ENCODE measurements at regions not wholly inside any gene's neighbourhood (a gene's known extent, or its start where the extent isn't known, plus 50 kb on each side); places are given as distances from the start of the nearest gene placed in this dataset.
"Not testable (repeated sequence)": the region's sequence is repeated elsewhere in the genome, so short reads cannot be mapped to it uniquely, and the experiment has no call there.

DNA sequence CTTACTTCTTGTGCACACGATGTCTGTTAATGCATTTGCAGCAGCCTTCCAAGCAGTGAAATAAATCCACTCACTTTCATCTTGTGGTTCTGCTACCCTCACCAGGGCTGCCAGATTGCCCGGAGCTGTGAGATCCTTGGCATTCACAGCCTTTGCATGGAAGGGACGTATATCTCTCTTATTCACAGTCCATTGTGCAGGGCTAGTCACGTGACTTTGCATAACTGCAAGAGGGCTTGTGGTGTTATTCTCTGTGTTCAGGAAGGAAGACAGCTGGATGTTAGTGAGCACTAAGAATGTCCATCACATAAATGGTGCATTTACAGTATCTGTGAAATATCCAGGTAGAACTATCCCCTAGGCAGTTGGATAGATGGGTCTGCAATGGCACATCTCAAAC lies 96.5 kb upstream of the BEND4 start:
- TF ChIP-seq, protein P1, sequence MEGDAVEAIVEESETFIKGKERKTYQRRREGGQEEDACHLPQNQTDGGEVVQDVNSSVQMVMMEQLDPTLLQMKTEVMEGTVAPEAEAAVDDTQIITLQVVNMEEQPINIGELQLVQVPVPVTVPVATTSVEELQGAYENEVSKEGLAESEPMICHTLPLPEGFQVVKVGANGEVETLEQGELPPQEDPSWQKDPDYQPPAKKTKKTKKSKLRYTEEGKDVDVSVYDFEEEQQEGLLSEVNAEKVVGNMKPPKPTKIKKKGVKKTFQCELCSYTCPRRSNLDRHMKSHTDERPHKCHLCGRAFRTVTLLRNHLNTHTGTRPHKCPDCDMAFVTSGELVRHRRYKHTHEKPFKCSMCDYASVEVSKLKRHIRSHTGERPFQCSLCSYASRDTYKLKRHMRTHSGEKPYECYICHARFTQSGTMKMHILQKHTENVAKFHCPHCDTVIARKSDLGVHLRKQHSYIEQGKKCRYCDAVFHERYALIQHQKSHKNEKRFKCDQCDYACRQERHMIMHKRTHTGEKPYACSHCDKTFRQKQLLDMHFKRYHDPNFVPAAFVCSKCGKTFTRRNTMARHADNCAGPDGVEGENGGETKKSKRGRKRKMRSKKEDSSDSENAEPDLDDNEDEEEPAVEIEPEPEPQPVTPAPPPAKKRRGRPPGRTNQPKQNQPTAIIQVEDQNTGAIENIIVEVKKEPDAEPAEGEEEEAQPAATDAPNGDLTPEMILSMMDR (IDR thresholded peaks at IDR 0.05; ENCODE audit: insufficient read depth, missing control alignments) = no peak
- FAIRE-seq (no peak), DNase-seq (ENCODE audit: insufficient read length, low spot score) (no peak)

- FAIRE-seq = no peak
- no peak for DNase-seq (ENCODE audit: insufficient read length, low spot score)
- TF ChIP-seq, protein P1 (IDR thresholded peaks at IDR 0.05; ENCODE audit: insufficient read depth, missing control alignments) = no peak
Measured at GRCh38 chr4:42252315-42252714, 99.9 kb upstream of the BEND4 start.

DNA sequence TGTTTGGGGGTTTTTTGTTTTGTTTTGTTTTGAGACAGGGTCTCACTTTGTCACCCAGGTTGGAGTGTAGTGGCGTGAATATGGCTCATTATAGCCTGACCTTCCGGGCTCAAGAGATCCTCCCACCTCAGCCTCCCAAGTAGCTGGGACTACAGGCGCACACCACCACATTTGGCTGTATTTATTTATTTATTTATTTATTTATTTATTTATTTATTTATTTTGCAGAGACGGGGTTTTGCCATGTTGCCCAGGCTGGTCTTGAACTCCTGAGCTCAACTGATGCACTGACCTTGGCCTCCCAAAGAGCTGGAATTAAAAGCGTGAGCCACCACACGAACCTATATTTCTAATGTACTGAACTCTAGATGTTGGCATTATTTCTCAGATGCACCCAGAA lies 105.2 kb upstream of the BEND4 start:
- FAIRE-seq; DNase-seq (ENCODE audit: insufficient read length, low spot score): not testable (repeated sequence)

DNA sequence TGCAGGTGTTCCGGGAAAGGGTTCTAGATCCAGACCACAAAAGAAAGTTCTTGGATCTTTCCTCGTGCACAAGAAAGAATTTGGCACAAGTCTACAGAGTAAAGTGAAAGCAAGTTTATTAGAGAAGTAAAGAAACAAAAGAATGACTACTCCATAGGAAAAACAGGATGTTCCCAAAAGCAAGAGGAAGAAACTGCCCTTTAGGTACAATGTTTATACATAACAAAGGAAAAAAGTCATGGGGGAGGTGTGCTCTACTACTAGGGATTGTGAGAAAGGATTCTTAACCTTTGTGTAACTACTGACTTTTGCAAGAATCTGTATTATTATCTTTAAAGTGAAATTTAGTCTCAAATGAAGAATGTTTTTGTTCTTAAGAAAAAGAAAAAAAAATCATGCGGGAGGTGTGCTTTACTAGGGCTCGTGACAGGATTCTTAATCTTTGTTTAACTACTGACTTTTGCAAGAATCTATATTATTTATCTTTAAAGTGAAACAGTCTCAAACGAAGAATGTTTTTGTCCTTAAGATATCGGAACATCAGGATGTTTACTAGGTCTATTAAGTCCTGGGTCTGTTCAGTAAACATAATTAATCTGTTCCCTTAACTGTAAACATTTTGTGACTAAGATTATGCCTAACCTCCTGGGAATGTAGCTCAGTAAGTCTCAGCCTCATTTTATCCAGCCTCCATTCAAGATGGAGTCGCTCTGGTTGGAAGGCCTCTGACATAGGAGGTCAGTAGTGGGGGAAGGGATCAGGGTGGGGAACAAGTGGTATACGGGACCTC lies 110.4 kb upstream of the BEND4 start:
- no peak for FAIRE-seq
- TF ChIP-seq, protein P1 (IDR thresholded peaks at IDR 0.05; ENCODE audit: insufficient read depth, missing control alignments) = no peak

DNA sequence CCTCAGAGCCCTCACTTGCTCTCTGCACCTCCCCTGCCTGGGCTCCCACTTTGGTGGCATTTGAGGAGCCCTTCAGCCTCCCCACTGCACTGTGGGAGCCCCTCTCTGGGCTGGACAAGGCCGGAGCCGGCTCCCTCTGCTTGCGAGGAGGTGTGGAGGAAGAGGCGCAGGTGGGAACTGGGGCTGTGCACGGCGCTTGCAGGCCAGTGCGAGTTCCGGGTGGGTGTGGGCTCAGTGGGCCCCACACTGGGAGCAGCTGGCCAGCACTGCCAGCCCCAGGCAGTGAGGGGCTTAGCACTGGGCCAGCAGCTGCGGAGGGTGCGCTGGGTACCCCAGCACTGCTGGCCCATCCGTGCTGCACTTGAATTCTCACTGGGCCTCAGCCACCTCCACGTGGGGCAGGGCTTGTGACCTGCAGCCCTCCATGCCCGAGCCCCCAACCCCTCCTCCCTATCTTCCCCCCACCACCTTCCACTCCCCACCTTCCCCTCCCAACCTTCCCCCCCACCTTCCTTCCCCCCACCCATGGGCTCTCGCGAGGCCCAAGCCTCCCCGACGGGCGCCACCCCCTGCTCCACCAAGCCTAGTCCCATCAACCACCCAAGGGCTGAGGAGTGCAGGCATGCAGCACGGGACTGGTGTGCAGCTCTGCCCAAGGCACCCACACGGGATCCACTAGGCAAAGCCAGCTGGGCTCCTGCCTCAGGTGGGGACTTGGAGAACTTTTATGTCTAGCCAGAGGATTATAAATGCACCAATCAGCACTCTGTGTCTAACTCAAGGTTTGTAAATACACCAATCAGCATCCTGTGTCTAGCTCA lies 113.5 kb upstream of the BEND4 start:
- TF ChIP-seq, protein P1 (IDR thresholded peaks at IDR 0.05; ENCODE audit: insufficient read depth, missing control alignments) = no peak
- DNase-seq (ENCODE audit: insufficient read length, low spot score) (no peak), FAIRE-seq (no peak)

More for the DNA sequence above, 110.4 kb upstream of the BEND4 start:
- no peak for DNase-seq (ENCODE audit: insufficient read length, low spot score)

DNA sequence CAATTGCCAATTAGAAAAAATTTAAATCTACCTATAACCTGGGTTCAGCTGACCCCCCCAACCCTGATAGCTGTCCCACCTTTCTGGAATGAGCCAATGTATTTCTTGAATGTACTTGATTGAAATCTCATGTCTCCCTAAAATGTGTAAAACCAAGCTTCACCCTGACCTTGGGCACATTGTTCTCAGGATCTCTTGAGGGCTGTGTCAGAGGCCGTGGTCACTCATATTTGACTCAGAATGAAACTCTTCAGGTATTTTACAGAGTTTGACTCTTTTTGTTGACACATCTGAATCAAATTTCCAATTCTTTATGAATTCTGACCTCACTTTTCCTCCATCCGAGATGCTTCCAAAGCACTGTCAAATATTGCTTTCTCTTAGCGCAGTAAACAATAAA lies 115.3 kb upstream of the BEND4 start:
- TF ChIP-seq, protein P1 (IDR thresholded peaks at IDR 0.05; ENCODE audit: insufficient read depth, missing control alignments) = no peak
- DNase-seq (ENCODE audit: insufficient read length, low spot score) = no peak
- no peak for FAIRE-seq

- FAIRE-seq = no peak
- no peak for DNase-seq (ENCODE audit: insufficient read length, low spot score)
- TF ChIP-seq, protein P1 (IDR thresholded peaks at IDR 0.05; ENCODE audit: insufficient read depth, missing control alignments) = no peak
Measured at GRCh38 chr4:42268824-42269223, 116.4 kb upstream of the BEND4 start.
